Colonic mucosa (tissue), 4 donors: ENCODE measurements at regions not wholly inside any gene's neighbourhood (a gene's known extent, or its start where the extent isn't known, plus 50 kb on each side); places are given as distances from the start of the nearest gene placed in this dataset.
"Not testable (repeated sequence)": the region's sequence is repeated elsewhere in the genome, so short reads cannot be mapped to it uniquely, and the experiment has no call there.

Experiments
- DNase-seq: peaks from one replicate; pipeline ENCODE4 v3.0.0-alpha.2; 2020
- H3K27ac ChIP-seq: fragments of 200-600 bp; one replicate; pipeline ENCODE4 v1.8.0; 2021
- H3K27me3 ChIP-seq: fragments of 200-600 bp; one replicate; pipeline ENCODE4 v1.8.0; 2021
- H3K36me3 ChIP-seq: fragments of 200-600 bp; one replicate; pipeline ENCODE4 v1.8.0; 2021
- H3K4me1 ChIP-seq: fragments of 200-600 bp; one replicate; pipeline ENCODE4 v1.8.0; 2021; ENCODE audit warnings: mild to moderate bottlenecking
- H3K4me3 ChIP-seq: fragments of 200-600 bp; one replicate; pipeline ENCODE4 v1.8.0; 2021
- H3K9ac ChIP-seq, 2 donors: one replicate each; pipeline ENCODE4 v1.7.0; 2013; ENCODE audit warnings: control low read depth in 2 of 2, low read depth in 2 of 2, low read length in 2 of 2
- H3K9me3 ChIP-seq: fragments of 200-600 bp; one replicate; pipeline ENCODE4 v1.8.0; 2021
- intact Hi-C: fragments of 100-400 bp; cut with DNase I; formaldehyde crosslinking; loops from one replicate; pipeline ENCODE4 v1.14.1; 2022
- TF ChIP-seq, protein P1 (sequence below): fragments of 200-600 bp; IDR thresholded peaks from one replicate; pipeline ENCODE4 v1.8.0; 2022; ENCODE audit warnings: antibody characterized with exemption, mild to moderate bottlenecking
- donor health status: healthy.
- donor health status: DM: no; HTN: no; CAD: no.
- donor health status: DM: no; HTN: no; CAD: no.

DNA sequence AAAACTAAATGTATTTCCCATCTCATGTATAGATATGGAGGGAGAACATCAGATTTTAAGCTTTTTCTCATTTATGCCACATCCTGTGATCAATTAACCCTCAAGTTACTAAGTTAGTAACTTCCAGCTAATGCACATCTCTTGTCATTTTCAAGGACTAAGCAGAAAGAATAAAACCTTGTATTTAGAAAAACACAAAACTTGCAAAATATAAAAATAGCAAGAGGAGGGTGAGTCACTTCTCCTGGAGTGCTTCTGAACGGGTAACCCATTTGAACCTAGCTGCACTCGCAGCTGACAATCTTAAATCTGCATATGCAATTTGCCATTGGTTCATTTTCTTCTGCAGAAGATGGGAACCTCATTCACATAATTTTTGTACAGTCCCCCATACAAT lies 500.5 kb downstream of the SETD4 start:
- Histone ChIP-seq H3K9ac (no peak overlapping the region), H3K27me3 (no peaks in the 10 kb centered on the region), H3K9me3 (no peaks in the 10 kb centered on the region), H3K36me3 (no peaks in the 10 kb centered on the region), H3K4me1 (no peaks in the 10 kb centered on the region), H3K4me3 (no peak overlapping the region), H3K27ac (no peak overlapping the region)
- DNase-seq = no peak
- TF ChIP-seq, protein P1, sequence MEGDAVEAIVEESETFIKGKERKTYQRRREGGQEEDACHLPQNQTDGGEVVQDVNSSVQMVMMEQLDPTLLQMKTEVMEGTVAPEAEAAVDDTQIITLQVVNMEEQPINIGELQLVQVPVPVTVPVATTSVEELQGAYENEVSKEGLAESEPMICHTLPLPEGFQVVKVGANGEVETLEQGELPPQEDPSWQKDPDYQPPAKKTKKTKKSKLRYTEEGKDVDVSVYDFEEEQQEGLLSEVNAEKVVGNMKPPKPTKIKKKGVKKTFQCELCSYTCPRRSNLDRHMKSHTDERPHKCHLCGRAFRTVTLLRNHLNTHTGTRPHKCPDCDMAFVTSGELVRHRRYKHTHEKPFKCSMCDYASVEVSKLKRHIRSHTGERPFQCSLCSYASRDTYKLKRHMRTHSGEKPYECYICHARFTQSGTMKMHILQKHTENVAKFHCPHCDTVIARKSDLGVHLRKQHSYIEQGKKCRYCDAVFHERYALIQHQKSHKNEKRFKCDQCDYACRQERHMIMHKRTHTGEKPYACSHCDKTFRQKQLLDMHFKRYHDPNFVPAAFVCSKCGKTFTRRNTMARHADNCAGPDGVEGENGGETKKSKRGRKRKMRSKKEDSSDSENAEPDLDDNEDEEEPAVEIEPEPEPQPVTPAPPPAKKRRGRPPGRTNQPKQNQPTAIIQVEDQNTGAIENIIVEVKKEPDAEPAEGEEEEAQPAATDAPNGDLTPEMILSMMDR = no peak
- intact Hi-C loops = no loop called here

DNA sequence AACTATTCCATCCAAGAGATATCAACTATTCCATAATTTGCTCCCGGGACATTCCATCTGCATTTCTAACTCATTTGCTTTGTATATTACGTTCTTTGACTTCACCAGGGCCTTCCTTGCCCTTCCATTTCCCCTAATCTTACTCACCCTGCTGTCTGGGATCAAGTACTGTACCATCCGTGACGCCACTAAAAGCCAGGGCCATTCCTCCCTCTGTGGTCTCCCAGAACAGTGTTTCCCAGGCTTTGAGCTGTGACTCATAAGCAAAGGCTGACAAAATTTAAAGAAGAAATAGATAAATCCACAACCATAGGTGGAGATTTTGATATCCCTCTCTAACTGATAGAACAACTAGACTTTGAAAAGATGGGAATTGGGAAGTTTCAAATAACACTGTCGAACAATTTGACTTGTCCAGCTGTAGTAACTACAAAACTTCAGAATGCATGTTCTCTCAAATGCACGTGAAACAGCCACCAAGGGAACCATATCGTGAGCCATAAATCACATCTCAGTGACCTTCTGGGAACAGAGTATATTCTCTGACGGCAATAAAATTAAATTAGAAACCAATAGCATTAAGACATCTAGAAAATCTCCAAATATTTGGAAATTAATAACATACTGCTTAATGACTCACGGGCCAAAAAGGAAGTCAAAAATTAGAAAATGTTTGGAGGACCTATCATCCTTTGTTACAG lies 501.0 kb downstream of the SETD4 start:
- Histone ChIP-seq H3K36me3 (no peaks in the 10 kb centered on the region), H3K9me3 (no peaks in the 10 kb centered on the region), H3K4me3 (no peak overlapping the region), H3K9ac (no peak overlapping the region), H3K27me3 (no peaks in the 10 kb centered on the region), H3K27ac (no peak overlapping the region), H3K4me1 (no peaks in the 10 kb centered on the region)
- DNase-seq = no peak
- intact Hi-C loops = no loop called here
- TF ChIP-seq, protein P1 = no peak

DNA sequence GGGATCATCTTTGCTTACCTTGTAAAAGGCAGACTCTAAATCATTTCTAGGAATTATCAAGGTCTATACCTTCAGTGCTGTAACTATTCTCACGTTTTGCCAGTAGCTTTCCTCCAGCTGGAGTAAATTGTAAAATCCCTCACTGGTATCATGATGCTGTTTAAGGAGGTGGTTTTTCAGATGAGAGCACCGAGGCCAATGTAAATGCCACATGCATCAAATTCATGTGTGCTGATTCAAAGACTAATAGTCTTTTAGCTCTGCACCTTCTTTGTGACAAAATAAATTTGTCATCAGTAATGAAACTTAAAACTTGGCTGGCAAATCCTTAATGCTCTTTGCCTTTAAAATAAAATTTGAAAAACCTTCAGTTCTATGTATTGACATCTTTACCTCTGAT lies 503.8 kb downstream of the SETD4 start:
- no peak for DNase-seq
- Histone ChIP-seq H3K27ac (no peak overlapping the region), H3K9me3 (no peaks in the 10 kb centered on the region), H3K36me3 (no peaks in the 10 kb centered on the region), H3K9ac (no peak overlapping the region), H3K27me3 (no peaks in the 10 kb centered on the region), H3K4me3 (no peak overlapping the region), H3K4me1 (no peaks in the 10 kb centered on the region)
- TF ChIP-seq, protein P1 = no peak
- intact Hi-C loops = no loop called here

DNA sequence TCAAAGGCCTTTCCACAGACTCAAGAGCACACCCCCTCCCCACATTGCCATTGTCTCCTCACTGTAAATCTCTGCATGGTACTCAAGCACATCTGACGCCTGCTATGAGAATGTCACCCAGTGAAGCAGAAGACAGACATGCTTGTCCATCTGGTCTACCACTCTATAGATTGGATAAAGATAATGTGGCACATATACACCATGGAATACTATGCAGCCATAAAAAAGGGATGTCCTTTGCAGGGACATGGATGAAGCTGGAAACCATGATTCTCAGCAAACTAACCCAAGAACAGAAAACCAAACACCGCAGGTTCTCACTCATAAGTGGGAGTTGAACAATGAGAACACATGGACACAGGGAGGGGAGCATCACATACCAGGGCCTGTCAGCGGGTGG lies 503.4 kb upstream of the RUNX1 start:
- intact Hi-C loops, H3K27ac ChIP-seq, DNase-seq, H3K4me3 ChIP-seq, H3K9ac ChIP-seq, H3K4me1 ChIP-seq, H3K27me3 ChIP-seq, H3K9me3 ChIP-seq, H3K36me3 ChIP-seq: not testable (repeated sequence)

DNA sequence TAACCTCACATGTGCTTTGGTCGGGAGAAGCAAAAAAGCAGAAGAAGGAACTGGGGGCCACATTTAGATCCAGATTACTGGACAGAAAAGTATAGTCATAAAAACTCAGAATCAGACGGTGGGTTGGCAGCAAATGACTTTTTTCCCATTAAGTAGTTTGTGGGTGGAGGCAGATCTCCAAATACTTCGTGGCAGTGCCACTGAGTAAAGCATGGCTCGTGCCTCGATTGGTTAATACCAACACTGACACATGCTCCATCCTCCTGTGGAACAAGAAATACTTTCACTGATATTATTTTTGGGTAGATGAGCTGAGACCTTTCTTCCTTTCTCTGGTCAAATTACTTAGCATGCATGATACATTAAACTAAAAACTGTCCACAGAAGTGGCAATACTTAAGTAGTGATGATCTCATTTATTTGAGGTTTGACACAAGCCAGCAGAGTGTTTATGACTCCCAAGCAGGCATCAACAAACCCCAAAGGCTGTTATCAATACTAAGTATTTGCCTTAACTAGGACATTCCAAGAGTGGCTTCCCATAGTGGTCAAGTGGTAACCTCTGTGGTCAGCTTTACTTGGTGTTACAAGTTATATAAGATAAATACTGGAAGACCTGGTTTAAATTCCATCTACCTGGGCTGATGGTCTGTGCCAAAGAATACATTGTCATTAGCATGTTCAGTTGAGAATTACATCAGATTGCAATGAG lies 500.0 kb upstream of the RUNX1 start:
- Histone ChIP-seq H3K4me3 (no peak overlapping the region), H3K9me3 (no peaks in the 10 kb centered on the region), H3K36me3 (no peaks in the 10 kb centered on the region), H3K27me3 (no peaks in the 10 kb centered on the region), H3K4me1 (no peaks in the 10 kb centered on the region), H3K9ac (no peak overlapping the region), H3K27ac (no peak overlapping the region)
- intact Hi-C loops = no loop called here
- no peak for DNase-seq
- TF ChIP-seq, protein P1 = no peak
